HEK293 (cell line): ENCODE measurements at regions not wholly inside any gene's neighbourhood (a gene's known extent, or its start where the extent isn't known, plus 50 kb on each side); places are given as distances from the start of the nearest gene placed in this dataset.

Experiments used
- CTCF ChIA-PET: fragments of 350-600 bp; formaldehyde crosslinking; extraction: SDS; loops from one replicate; lab custom pipeline; 2021; ENCODE audit warnings: antibody characterized with exemption; lab: Yijun Ruan, JAX
- POLR2A ChIA-PET: fragments of 300-600 bp; formaldehyde crosslinking; extraction: SDS; loops from one replicate; lab custom pipeline; 2020; ENCODE audit warnings: antibody characterized with exemption, inconsistent platforms; lab: Yijun Ruan, JAX
- H3K27ac ChIP-seq: fragments of 200-500 bp; sonication (Bioruptor generic); 2 replicates; pipeline ENCODE4 v1.5.1; 2014; ENCODE audit warnings: low read depth, low read length, control low read depth, inconsistent platforms; ENCODE audit errors: extremely low read depth
- H3K36me3 ChIP-seq, 2 experiments: fragments of 200-500 bp in 1 of 2; sonication (Bioruptor generic) in 1 of 2; 1 replicate in 1 of 2; 2 replicates in 1 of 2; pipeline ENCODE4 v1.5.1; 2014 to 2017; ENCODE audit warnings: inconsistent platforms in 2 of 2, low read length in 2 of 2; ENCODE audit not compliant: control insufficient read depth in 2 of 2, insufficient read depth in 1 of 2
- H3K4me1 ChIP-seq: fragments of 200-500 bp; sonication (Bioruptor generic); 2 replicates; pipeline ENCODE4 v1.5.1; 2014; ENCODE audit warnings: mild to moderate bottlenecking, low read length, inconsistent platforms; ENCODE audit not compliant: control insufficient read depth, insufficient read depth
- H3K4me3 ChIP-seq: 2 replicates; pipeline ENCODE4 v1.5.1; 2011; ENCODE audit warnings: low read depth, mild to moderate bottlenecking, control low read depth, low read length, moderate library complexity
- H3K9me3 ChIP-seq: fragments of 200-500 bp; sonication (Bioruptor generic); 2 replicates; pipeline ENCODE4 v1.5.1; 2014; ENCODE audit warnings: low read depth, low read length, inconsistent platforms; ENCODE audit not compliant: control insufficient read depth, insufficient read depth
- CTCF ChIP-seq: fragments of 450-650 bp; formaldehyde crosslinking; IDR thresholded peaks from 2 replicates; pipeline ENCODE4 v1.5.1; 2016; ENCODE audit warnings: missing biosample characterization, missing genetic modification characterization
- GLI2 ChIP-seq: fragments of 450-650 bp; formaldehyde crosslinking; IDR thresholded peaks from 2 replicates; pipeline ENCODE4; 2017; ENCODE audit warnings: missing biosample characterization, missing genetic modification characterization, low read depth, borderline replicate concordance
- IKZF3 ChIP-seq: fragments of 450-650 bp; IDR thresholded peaks from 2 replicates; pipeline ENCODE4 v1.5.0; 2018; ENCODE audit warnings: missing biosample characterization, mild to moderate bottlenecking, missing genetic modification characterization, moderate library complexity
- KLF16 ChIP-seq: fragments of 450-650 bp; formaldehyde crosslinking; IDR thresholded peaks from 2 replicates; pipeline ENCODE4 v1.5.1; 2017; ENCODE audit warnings: missing biosample characterization, missing genetic modification characterization
- PRDM4 ChIP-seq: fragments of 450-650 bp; formaldehyde crosslinking; IDR thresholded peaks from 2 replicates; pipeline ENCODE4 v1.5.1; 2017; ENCODE audit warnings: missing biosample characterization, missing genetic modification characterization
- PRDM6 ChIP-seq: fragments of 450-650 bp; formaldehyde crosslinking; IDR thresholded peaks from 2 replicates; pipeline ENCODE4 v1.5.1; 2017; ENCODE audit warnings: missing biosample characterization, missing genetic modification characterization
- RBAK ChIP-seq: fragments of 450-650 bp; formaldehyde crosslinking; IDR thresholded peaks from 2 replicates; pipeline ENCODE4 v1.5.1; 2016; ENCODE audit warnings: missing biosample characterization, missing genetic modification characterization
- SP3 ChIP-seq: fragments of 450-650 bp; formaldehyde crosslinking; IDR thresholded peaks from 2 replicates; pipeline ENCODE4 v1.5.1; 2016; ENCODE audit warnings: missing biosample characterization, missing genetic modification characterization
- TRIM28 ChIP-seq: IDR thresholded peaks from 2 replicates; pipeline ENCODE4 v1.6.1; 2011; ENCODE audit warnings: low read length, control low read depth, borderline replicate concordance
- WT1 ChIP-seq: fragments of 450-650 bp; formaldehyde crosslinking; IDR thresholded peaks from 2 replicates; pipeline ENCODE4 v1.5.1; 2016; ENCODE audit warnings: missing biosample characterization, missing genetic modification characterization
- ZIC2 ChIP-seq: fragments of 450-650 bp; formaldehyde crosslinking; IDR thresholded peaks from 2 replicates; pipeline ENCODE4 v1.5.1; 2016; ENCODE audit warnings: missing biosample characterization, missing genetic modification characterization
- ZNF16 ChIP-seq: fragments of 450-650 bp; formaldehyde crosslinking; IDR thresholded peaks from 2 replicates; pipeline ENCODE4 v1.5.1; 2016; ENCODE audit warnings: low read depth, missing biosample characterization, missing genetic modification characterization
- ZNF2 ChIP-seq: fragments of 450-650 bp; formaldehyde crosslinking; IDR thresholded peaks from 2 replicates; pipeline ENCODE4 v1.5.1; 2016; ENCODE audit warnings: missing biosample characterization, missing genetic modification characterization
- ZNF391 ChIP-seq: fragments of 450-650 bp; formaldehyde crosslinking; IDR thresholded peaks from 2 replicates; pipeline ENCODE4 v1.5.1; 2016; ENCODE audit warnings: low read depth, missing biosample characterization, missing genetic modification characterization, borderline replicate concordance
- ZNF433 ChIP-seq: fragments of 450-650 bp; formaldehyde crosslinking; IDR thresholded peaks from 2 replicates; pipeline ENCODE4 v1.5.1; 2016; ENCODE audit warnings: missing biosample characterization, missing genetic modification characterization, low read depth
- ZNF518A ChIP-seq: fragments of 450-650 bp; formaldehyde crosslinking; conservative IDR thresholded peaks from 2 replicates; pipeline ENCODE4 v1.5.1; 2016; ENCODE audit warnings: low read depth, missing biosample characterization, missing genetic modification characterization
- ZNF549 ChIP-seq: fragments of 450-650 bp; IDR thresholded peaks from 2 replicates; pipeline ENCODE4 v1.5.1; 2018; ENCODE audit warnings: missing biosample characterization, missing genetic modification characterization, mild to moderate bottlenecking, inconsistent platforms, moderate library complexity
- ZNF791 ChIP-seq: fragments of 450-650 bp; formaldehyde crosslinking; IDR thresholded peaks from 2 replicates; pipeline ENCODE4 v1.5.1; 2016; ENCODE audit warnings: missing biosample characterization, missing genetic modification characterization
- ZNF837 ChIP-seq: fragments of 450-650 bp; formaldehyde crosslinking; IDR thresholded peaks from 2 replicates; pipeline ENCODE4 v1.5.1; 2016; ENCODE audit warnings: missing biosample characterization, missing genetic modification characterization

GRCh38 chr2:5895284-5895683 is 203.1 kb downstream of the SOX11 start (continued):
- TF ChIP-seq CTCF (tag by site-specific recombination) (no peak), RBAK (tag by site-specific recombination) (no peak), SP3 (tag by site-specific recombination) (no peak), ZNF518A (no peak), KLF16 (tag by site-specific recombination) (no peak), ZNF391 (tag by site-specific recombination) (no peak), GLI2 (no peak), ZIC2 (tag by site-specific recombination) (no peak), ZNF16 (no peak), ZNF837 (tag by site-specific recombination) (no peak)

- CTCF ChIA-PET: interaction anchor here (0.7 kb wide), 1 partner anchor 193 kb away, joined by 3 read pairs; no protein-coding TSS in a partner anchor
- POLR2A ChIA-PET: no interaction called here
- H3K4me3 ChIP-seq: no peak overlapping the region
- no peak for TF ChIP-seq IKZF3 (tag by site-specific recombination)
- TF ChIP-seq ZNF433 (tag by site-specific recombination): no peak
- no peak for TF ChIP-seq ZNF791 (tag by site-specific recombination)
- no peak for TF ChIP-seq PRDM6
- no peak for TF ChIP-seq ZNF518A
- TF ChIP-seq WT1: no peak
- no peak for TF ChIP-seq ZNF2 (tag by site-specific recombination)
- no peak for TF ChIP-seq PRDM4 (tag by site-specific recombination)
- TF ChIP-seq TRIM28: no peak
- no peak for TF ChIP-seq ZNF549 (tag by site-specific recombination)
Observed at GRCh38 chr2:5897249-5897648, 205.1 kb downstream of the SOX11 start.

More at GRCh38 chr2:5897249-5897648, 205.1 kb downstream of the SOX11 start:
- Histone ChIP-seq H3K36me3 (no peaks in the 10 kb centered on the region), H3K27ac (no peak overlapping the region), H3K4me1 (no peaks in the 10 kb centered on the region), H3K9me3 (no peaks in the 10 kb centered on the region)
